Lung (tissue), 11 donors: ENCODE measurements at regions not wholly inside any gene's neighbourhood (a gene's known extent, or its start where the extent isn't known, plus 50 kb on each side); places are given as distances from the start of the nearest gene placed in this dataset.

Experiments used
- ATAC-seq: fragments of 200-7000 bp; cut with Tn5 transposase; one replicate; pipeline ENCODE4 v1.9.1; 2020; ENCODE audit warnings: moderate number of reproducible peaks; ENCODE audit not compliant: insufficient read depth, low FRiP score
- DNase-seq, 3 donors: peaks; one replicate each; pipeline ENCODE4 v3.0.0-alpha.2; 2013 to 2017
- H3K27ac ChIP-seq, 2 donors: one replicate each; pipeline ENCODE4 v1.5.1; 2013; ENCODE audit warnings: mild to moderate bottlenecking in 2 of 2, moderate library complexity in 2 of 2, control low read depth in 1 of 2, inconsistent platforms in 1 of 2, low read depth in 1 of 2, low read length in 1 of 2
- H3K27me3 ChIP-seq, 3 donors: one replicate each; pipeline ENCODE4 v1.5.1; 2013; ENCODE audit warnings: low read length in 2 of 3; ENCODE audit not compliant: control insufficient read depth in 3 of 3, insufficient read depth in 3 of 3
- H3K36me3 ChIP-seq, 4 donors: one replicate each; pipeline ENCODE4 v1.5.1; 2013; ENCODE audit warnings: low read length in 4 of 4, mild to moderate bottlenecking in 1 of 4, moderate library complexity in 1 of 4; ENCODE audit not compliant: control insufficient read depth in 4 of 4, insufficient read depth in 4 of 4
- H3K4me1 ChIP-seq, 5 donors: one replicate each; pipeline ENCODE4 v1.5.1; 2013; ENCODE audit warnings: low read length in 5 of 5, mild to moderate bottlenecking in 2 of 5, moderate library complexity in 1 of 5; ENCODE audit not compliant: control insufficient read depth in 5 of 5, insufficient read depth in 5 of 5
- H3K4me3 ChIP-seq: one replicate; pipeline ENCODE4 v1.5.1; 2013; ENCODE audit warnings: mild to moderate bottlenecking, control low read depth, moderate library complexity
- H3K9ac ChIP-seq, 2 donors: one replicate each; pipeline ENCODE4 v1.5.1; 2013; ENCODE audit warnings: low read length in 2 of 2, control low read depth in 1 of 2; ENCODE audit not compliant: insufficient read depth in 1 of 2
- H3K9me3 ChIP-seq, 4 donors: one replicate each; pipeline ENCODE4 v1.5.1; 2013; ENCODE audit warnings: low read length in 3 of 4, mild to moderate bottlenecking in 1 of 4, moderate library complexity in 1 of 4; ENCODE audit not compliant: control insufficient read depth in 4 of 4, insufficient read depth in 3 of 4
- CTCF ChIP-seq: IDR thresholded peaks from 2 replicates; pipeline ENCODE4 v1.5.1; 2012; ENCODE audit warnings: mild to moderate bottlenecking; ENCODE audit errors: control extremely low read depth, extremely low read depth
- WGBS, 2 donors: extraction: QIAGEN DNeasy Blood & Tissue Kit; methylation state at CpG; one replicate each; pipeline ENCODE4 v1.1.7; 2013; 5-methylcytosine and 5-hydroxymethylcytosine counted together
- donor health status: control.
- donor health status: control.
- donor health status: Bipolar disorder and iron deficiency.
- donor health status: healthy.
- donor health status: DM: yes; HTN: yes; CAD: no.

DNA sequence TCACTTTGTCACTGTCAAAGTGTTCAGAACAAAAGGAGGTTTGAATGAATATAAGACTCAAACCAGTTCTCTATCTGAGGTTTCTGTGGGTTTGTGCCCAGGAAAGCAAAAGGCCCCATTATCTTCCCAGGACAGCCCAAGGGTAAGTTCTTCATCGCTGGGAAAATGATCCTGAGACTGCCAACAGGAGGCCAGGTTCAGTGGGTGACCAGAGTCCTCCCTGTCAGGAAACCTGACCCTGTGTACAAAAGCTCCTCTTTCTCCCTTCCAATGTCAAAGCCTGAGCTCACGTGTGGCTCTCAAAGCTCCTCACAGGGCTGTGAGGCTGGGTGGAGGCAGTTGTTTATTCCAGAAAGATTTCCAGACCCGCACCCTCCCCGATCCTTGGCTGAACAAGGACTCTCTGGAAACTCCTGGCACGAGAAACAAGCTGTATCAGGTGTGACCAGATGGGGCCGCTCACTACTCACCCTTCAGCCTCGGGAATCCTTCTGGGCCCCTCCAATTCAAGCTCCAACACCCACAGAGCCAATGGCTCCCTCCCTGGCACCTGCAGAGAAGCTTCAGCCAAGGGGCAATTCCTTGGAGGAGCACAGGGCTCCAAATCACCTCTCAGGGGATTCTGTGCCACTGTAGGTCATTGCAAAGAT lies 1516.7 kb downstream of the TSPY10 start:
- H3K36me3 ChIP-seq: no peaks in the 10 kb centered on the region
- no peaks in the 10 kb centered on the region for H3K27me3 ChIP-seq
- no peaks in the 10 kb centered on the region for H3K9me3 ChIP-seq
- no peak overlapping the region for H3K9ac ChIP-seq
- H3K27ac ChIP-seq: no peak overlapping the region
- WGBS, 2 donors: 48% methylated on average over 4 of the region's 7 CpGs; no CpG with 5 or more reads in 1 of the 2 donors
- TF ChIP-seq CTCF: no peak
- H3K4me1 ChIP-seq: no peaks in the 10 kb centered on the region
- ATAC-seq (no peak), DNase-seq (no peak)
- no peak overlapping the region for H3K4me3 ChIP-seq

- H3K9me3 ChIP-seq: no peaks in the 10 kb centered on the region
- no peaks in the 10 kb centered on the region for H3K27me3 ChIP-seq
- no peaks in the 10 kb centered on the region for H3K4me1 ChIP-seq
- no peak overlapping the region for H3K4me3 ChIP-seq
- DNase-seq (no peak), ATAC-seq (no peak)
- WGBS, 2 donors: 87% methylated on average over 7 of the region's 9 CpGs; no CpG with 5 or more reads in 1 of the 2 donors
- no peak overlapping the region for H3K9ac ChIP-seq
- TF ChIP-seq CTCF: no peak
- no peak overlapping the region for H3K27ac ChIP-seq
- H3K36me3 ChIP-seq: no peaks in the 10 kb centered on the region
Measured at GRCh38 chrY:11063486-11063885, 1535.8 kb downstream of the TSPY10 start.

DNA sequence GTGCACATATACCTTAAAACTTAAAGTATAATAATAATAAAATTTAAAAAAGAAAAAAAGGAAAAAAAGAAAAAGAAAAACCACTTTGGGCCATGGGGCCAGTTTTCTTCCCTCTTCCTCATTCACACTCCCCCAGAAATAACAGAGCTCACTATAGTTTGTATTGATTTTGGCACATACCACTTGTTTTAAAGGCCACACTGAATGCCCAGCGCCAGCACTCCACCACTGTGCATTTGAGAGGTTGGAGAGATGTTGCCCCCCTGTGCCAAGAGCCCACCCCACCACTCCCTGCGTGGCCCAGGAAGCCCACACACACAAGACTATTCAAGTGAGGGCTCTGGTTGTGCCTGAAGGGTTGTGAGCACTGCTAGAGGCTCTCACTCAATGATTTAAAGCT lies 1536.3 kb downstream of the TSPY10 start:
- no peaks in the 10 kb centered on the region for H3K27me3 ChIP-seq
- DNase-seq: no peak
- H3K27ac ChIP-seq: no peak overlapping the region
- H3K9ac ChIP-seq: no peak overlapping the region
- no peaks in the 10 kb centered on the region for H3K4me1 ChIP-seq
- no peak overlapping the region for H3K4me3 ChIP-seq
- H3K36me3 ChIP-seq: no peaks in the 10 kb centered on the region
- TF ChIP-seq CTCF: no peak
- no peaks in the 10 kb centered on the region for H3K9me3 ChIP-seq
- 43% methylated on average over 2 of the region's 2 CpGs; no CpG with 5 or more reads in 1 of the 2 donors for WGBS, 2 donors
- ATAC-seq: no peak

DNA sequence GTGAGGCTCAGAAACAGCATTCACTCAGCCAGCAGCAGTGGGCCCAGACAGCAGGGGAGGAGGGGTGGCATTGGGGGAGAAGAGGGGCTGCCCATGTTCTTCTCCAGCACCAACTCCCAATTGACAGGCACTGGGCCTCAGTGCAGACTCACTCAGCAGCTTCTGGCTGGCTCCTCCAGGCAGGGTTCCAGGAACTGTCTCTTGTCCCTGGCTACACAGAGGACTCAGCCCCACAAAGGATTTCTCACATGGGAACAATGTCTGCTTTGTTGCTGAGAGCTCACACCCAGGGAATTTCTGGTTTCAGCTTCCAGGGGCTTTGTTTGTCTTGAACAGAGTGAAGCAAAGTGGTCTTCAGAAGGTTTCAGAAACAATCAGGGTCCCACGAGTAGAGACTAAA lies 1536.7 kb downstream of the TSPY10 start:
- TF ChIP-seq CTCF: no peak
- no peaks in the 10 kb centered on the region for H3K4me1 ChIP-seq
- WGBS, 2 donors: 33% methylated on average over 1 of the region's 1 CpG; no CpG with 5 or more reads in 1 of the 2 donors
- H3K9me3 ChIP-seq: no peaks in the 10 kb centered on the region
- H3K27ac ChIP-seq: no peak overlapping the region
- no peak overlapping the region for H3K9ac ChIP-seq
- H3K36me3 ChIP-seq: no peaks in the 10 kb centered on the region
- no peak for DNase-seq
- ATAC-seq: no peak
- H3K4me3 ChIP-seq: no peak overlapping the region
- H3K27me3 ChIP-seq: no peaks in the 10 kb centered on the region
